Tibial artery (tissue), 4 donors: ENCODE measurements at regions not wholly inside any gene's neighbourhood (a gene's known extent, or its start where the extent isn't known, plus 50 kb on each side); places are given as distances from the start of the nearest gene placed in this dataset.

ENCODE experiments used
- DNase-seq, 2 donors: peaks; one replicate each; pipeline ENCODE4 v3.0.0-alpha.2; 2019
- H3K27ac ChIP-seq, 2 donors: fragments of 200-600 bp; sonication (generic) in 1 of 2; 1 replicate in 1 of 2; 2 replicates in 1 of 2; pipeline ENCODE4 v1.5.1; 2018 to 2019; ENCODE audit warnings: mild to moderate bottlenecking in 1 of 2
- H3K27me3 ChIP-seq, 2 donors: fragments of 200-600 bp; sonication (generic) in 1 of 2; one replicate each; pipeline versions ENCODE4 v1.5.1 to v1.6.0; 2016 to 2019
- H3K36me3 ChIP-seq, 3 donors: fragments of 200-600 bp; sonication (generic) in 2 of 3; one replicate each; pipeline ENCODE4 v1.5.1; 2016 to 2019; ENCODE audit warnings: mild to moderate bottlenecking in 2 of 3
- H3K4me1 ChIP-seq, 4 donors: fragments of 200-600 bp; sonication (generic) in 2 of 4; 1 replicate in 3 of 4; 2 replicates in 1 of 4; pipeline ENCODE4 v1.5.1; 2016 to 2019
- H3K4me3 ChIP-seq, 2 donors: fragments of 200-600 bp; sonication (generic) in 1 of 2; 1 replicate in 1 of 2; 2 replicates in 1 of 2; pipeline ENCODE4 v1.5.1; 2018 to 2019; ENCODE audit warnings: mild to moderate bottlenecking in 2 of 2
- H3K9me3 ChIP-seq, 3 donors: fragments of 200-600 bp; sonication (generic) in 1 of 3; one replicate each; pipeline ENCODE4 v1.5.1; 2016 to 2019
- CTCF ChIP-seq, 2 experiments: fragments of 200-600 bp in 1 of 2; fragments of 450-650 bp in 1 of 2; IDR thresholded peaks; one replicate each; pipeline ENCODE4 v1.5.1; 2017 to 2019; ENCODE audit warnings: antibody characterized with exemption in 2 of 2, mild to moderate bottlenecking in 1 of 2, moderate library complexity in 1 of 2
- intact Hi-C: fragments of 100-400 bp; cut with DNase I; formaldehyde crosslinking; loops from one replicate; pipeline ENCODE4 v1.15.0; 2023; ENCODE audit warnings: low total_unique reads

GRCh38 chr18:10245846-10246175 is 208.6 kb upstream of the APCDD1 start:
- no peaks in the 10 kb centered on the region for H3K36me3 ChIP-seq
- no peak overlapping the region for H3K27ac ChIP-seq

GRCh38 chr18:10247021-10247741 is 207.3 kb upstream of the APCDD1 start:
- no peaks in the 10 kb centered on the region for H3K9me3 ChIP-seq
- H3K4me3 ChIP-seq = no peak overlapping the region
- TF ChIP-seq CTCF (IDR thresholded peaks at IDR 0.05) = no peak
- intact Hi-C loops = no loop called here
- H3K27ac ChIP-seq = no peak overlapping the region
- peaks cover 0 to 3% (median 1%) of the 10 kb centered on the region in 4 donors for H3K4me1 ChIP-seq
- no peaks in the 10 kb centered on the region for H3K36me3 ChIP-seq
- no peak for DNase-seq
- H3K27me3 ChIP-seq = no peaks in the 10 kb centered on the region

More at GRCh38 chr18:10245846-10246175, 208.6 kb upstream of the APCDD1 start:
- intact Hi-C loops = no loop called here
- Histone ChIP-seq H3K4me1 (peaks cover 0 to 12% (median 8%) of the 10 kb centered on the region in 4 donors), H3K9me3 (no peaks in the 10 kb centered on the region), H3K4me3 (no peak overlapping the region), H3K27me3 (no peaks in the 10 kb centered on the region)
- no peak for TF ChIP-seq CTCF (IDR thresholded peaks at IDR 0.05)
- DNase-seq = no peak

- no peaks in the 10 kb centered on the region for H3K27me3 ChIP-seq
- intact Hi-C loops = no loop called here
- H3K36me3 ChIP-seq = no peaks in the 10 kb centered on the region
- no peak for DNase-seq
- no peak for TF ChIP-seq CTCF (IDR thresholded peaks at IDR 0.05)
- no peak overlapping the region for H3K27ac ChIP-seq
- H3K9me3 ChIP-seq = no peaks in the 10 kb centered on the region
- peaks cover 0 to 3% (median 0%) of the 10 kb centered on the region in 4 donors for H3K4me1 ChIP-seq
- H3K4me3 ChIP-seq = no peak overlapping the region
These were observed 206.7 kb upstream of the APCDD1 start for GRCh38 chr18:10247742-10248082.

GRCh38 chr18:10248738-10249137 is 205.7 kb upstream of the APCDD1 start:
- Histone ChIP-seq H3K4me1 (peaks cover 0 to 3% (median 0%) of the 10 kb centered on the region in 4 donors), H3K9me3 (no peaks in the 10 kb centered on the region), H3K4me3 (no peak overlapping the region), H3K27ac (no peak overlapping the region), H3K36me3 (no peaks in the 10 kb centered on the region), H3K27me3 (no peaks in the 10 kb centered on the region)
- no peak for DNase-seq
- no peak for TF ChIP-seq CTCF (IDR thresholded peaks at IDR 0.05)
- intact Hi-C loops = no loop called here

- Histone ChIP-seq H3K27ac (no peak overlapping the region), H3K9me3 (no peaks in the 10 kb centered on the region), H3K4me3 (no peak overlapping the region), H3K36me3 (no peaks in the 10 kb centered on the region), H3K4me1 (peaks cover 0 to 3% (median 0%) of the 10 kb centered on the region in 4 donors), H3K27me3 (no peaks in the 10 kb centered on the region)
- TF ChIP-seq CTCF (IDR thresholded peaks at IDR 0.05) = no peak
- intact Hi-C loops = no loop called here
- no peak for DNase-seq
These were observed 205.2 kb upstream of the APCDD1 start for GRCh38 chr18:10249270-10249669.

GRCh38 chr18:10249801-10250200 is 204.6 kb upstream of the APCDD1 start:
- intact Hi-C loops = no loop called here
- no peak for TF ChIP-seq CTCF (IDR thresholded peaks at IDR 0.05)

More at GRCh38 chr18:10249801-10250200, 204.6 kb upstream of the APCDD1 start:
- Histone ChIP-seq H3K27ac (no peak overlapping the region), H3K9me3 (no peaks in the 10 kb centered on the region), H3K27me3 (no peaks in the 10 kb centered on the region), H3K4me1 (peaks cover 0 to 3% (median 0%) of the 10 kb centered on the region in 4 donors), H3K36me3 (no peaks in the 10 kb centered on the region), H3K4me3 (no peak overlapping the region)
- DNase-seq = no peak
